MCF 10A (cell line): ENCODE measurements at regions not wholly inside any gene's neighbourhood (a gene's known extent, or its start where the extent isn't known, plus 50 kb on each side); places are given as distances from the start of the nearest gene placed in this dataset.

Experiments used
- BruUV-seq: library from RNA; stranded (reverse); fragments of 400-500 nt; replicated peaks from 2 replicates; lab custom pipeline; 2021; lab: Mats Ljungman, UMichigan
- CTCF ChIA-PET: fragments of 300-600 bp; sonication (Branson Sonifier 250); formaldehyde crosslinking; extraction: SDS; loops from one replicate; lab custom pipeline; 2021; ENCODE audit warnings: antibody characterized with exemption, inconsistent platforms; lab: Yijun Ruan, JAX
- POLR2A ChIA-PET: fragments of 300-600, 350-650 bp; sonication (Branson Sonifier 250); formaldehyde crosslinking; extraction: SDS; loops from one replicate; lab custom pipeline; 2020; ENCODE audit warnings: antibody characterized with exemption, inconsistent platforms; lab: Yijun Ruan, JAX
- DNase-seq: peaks from one replicate; pipeline ENCODE4 v3.0.0-alpha.2; 2018; ENCODE audit not compliant: unreplicated experiment
- H3K27ac Mint-ChIP-seq: one replicate; pipeline ENCODE4 v1.8.0; 2022; ENCODE audit warnings: mild to moderate bottlenecking, low read depth, mixed read lengths; ENCODE audit not compliant: unreplicated experiment
- H3K27me3 Mint-ChIP-seq: one replicate; pipeline ENCODE4 v1.8.0; 2022; ENCODE audit warnings: mixed read lengths; ENCODE audit not compliant: insufficient read depth, unreplicated experiment
- H3K36me3 Mint-ChIP-seq: one replicate; pipeline ENCODE4 v1.8.0; 2022; ENCODE audit warnings: mild to moderate bottlenecking, moderate library complexity, mixed read lengths; ENCODE audit not compliant: insufficient read depth, unreplicated experiment
- H3K4me1 Mint-ChIP-seq: one replicate; pipeline ENCODE4 v1.8.0; 2022; ENCODE audit warnings: mixed read lengths; ENCODE audit not compliant: insufficient read depth, unreplicated experiment
- H3K4me3 Mint-ChIP-seq: one replicate; pipeline ENCODE4 v1.8.0; 2022; ENCODE audit warnings: mild to moderate bottlenecking, moderate library complexity, mixed read lengths; ENCODE audit not compliant: unreplicated experiment
- H3K9me3 Mint-ChIP-seq: one replicate; pipeline ENCODE4 v1.8.0; 2022; ENCODE audit warnings: mixed read lengths; ENCODE audit not compliant: unreplicated experiment
- CTCF ChIP-seq: fragments of 200-600 bp; IDR thresholded peaks from one replicate; pipeline ENCODE4 v1.8.0; 2022; ENCODE audit warnings: antibody characterized with exemption, mild to moderate bottlenecking; ENCODE audit not compliant: unreplicated experiment
- intact Hi-C: fragments of 100-400 bp; cut with micrococcal nuclease; formaldehyde crosslinking; loops from 2 replicates; pipeline ENCODE4 v1.14.1; 2022

GRCh38 chr2:158889135-158889853 is 79.1 kb upstream of the TANC1 start:
- Mint-ChIP-seq H3K4me3 (no peak overlapping the region), H3K4me1 (peaks cover 65% of the 10 kb centered on the region), H3K27ac (peak overlapping the region; percentile 91), H3K9me3 (no peaks in the 10 kb centered on the region), H3K36me3 (no peaks in the 10 kb centered on the region), H3K27me3 (no peaks in the 10 kb centered on the region)
- CTCF ChIA-PET, result no interaction called here
- POLR2A ChIA-PET, result interaction anchor here (1.0 kb wide), 1 partner anchor 79 kb away, joined by 3 read pairs; the partner anchor contains the start of gene TANC1
- no peak for TF ChIP-seq CTCF
- DNase-seq, result peak; percentile 78
- intact Hi-C loops, result loop anchor here (5.0 kb wide), 1 partner anchor 1078 kb away; no protein-coding TSS in a partner anchor
- BruUV-seq, result TSS peak; percentile 4

- Mint-ChIP-seq H3K9me3 (no peaks in the 10 kb centered on the region), H3K36me3 (no peaks in the 10 kb centered on the region), H3K4me3 (no peak overlapping the region), H3K4me1 (peaks cover 59% of the 10 kb centered on the region), H3K27ac (peak overlapping the region; percentile 91), H3K27me3 (no peaks in the 10 kb centered on the region)
- ChIA-PET POLR2A (interaction anchor here (0.6 to 1.6 kb wide), 6 partner anchors 64 to 1130 kb away, joined by 3 to 11 read pairs (median 4); no protein-coding TSS in a partner anchor), CTCF (interaction anchor here (0.6 to 1.2 kb wide), 5 partner anchors 136 to 911 kb away, joined by 3 to 5 read pairs (median 3); no protein-coding TSS in a partner anchor)
- BruUV-seq, result no TSS peak
- intact Hi-C loops, result no loop called here
- no peak for TF ChIP-seq CTCF
- DNase-seq, result no peak
Observed at GRCh38 chr2:158890296-158890905, 78.0 kb upstream of the TANC1 start.

GRCh38 chr2:158893026-158893425 is 75.4 kb upstream of the TANC1 start:
- BruUV-seq, result no TSS peak
- H3K4me1 Mint-ChIP-seq, result peaks cover 46% of the 10 kb centered on the region
- ChIA-PET POLR2A (interaction anchor here (1.1 to 3.6 kb wide), 7 partner anchors 8 to 571 kb away, joined by 4 to 48 read pairs (median 8); partner anchors contain the start of gene TANC1), CTCF (interaction anchor here (0.8 to 2.2 kb wide), 2 partner anchors 9 to 75 kb away, joined by 4 to 14 read pairs; partner anchors contain the start of gene TANC1)
- intact Hi-C loops, result no loop called here
- TF ChIP-seq CTCF, result no peak
- H3K9me3 Mint-ChIP-seq, result no peaks in the 10 kb centered on the region
- DNase-seq, result peak; percentile 91
- H3K27me3 Mint-ChIP-seq, result no peaks in the 10 kb centered on the region
- H3K27ac Mint-ChIP-seq, result peak overlapping the region; percentile 97
- H3K4me3 Mint-ChIP-seq, result peak overlapping the region; percentile 49
- H3K36me3 Mint-ChIP-seq, result no peaks in the 10 kb centered on the region

- Mint-ChIP-seq H3K27me3 (no peaks in the 10 kb centered on the region), H3K36me3 (no peaks in the 10 kb centered on the region), H3K4me3 (peak overlapping the region; percentile 49), H3K27ac (peak overlapping the region; percentile 97), H3K9me3 (no peaks in the 10 kb centered on the region), H3K4me1 (peaks cover 46% of the 10 kb centered on the region)
- ChIA-PET CTCF (interaction anchor here (1.0 to 2.1 kb wide), 3 partner anchors 40 to 226 kb away, joined by 3 to 7 read pairs (median 5); no protein-coding TSS in a partner anchor), POLR2A (interaction anchor here (0.6 to 3.6 kb wide), 19 partner anchors 8 to 625 kb away, joined by 3 to 48 read pairs (median 4); partner anchors contain the start of gene TANC1)
- no peak for TF ChIP-seq CTCF
- DNase-seq, result no peak
- intact Hi-C loops, result no loop called here
- TSS peak; percentile 86 for BruUV-seq
Observed at GRCh38 chr2:158893474-158893873, 75.0 kb upstream of the TANC1 start.
